ENCODE measurements at regions not wholly inside any gene's neighbourhood (a gene's known extent, or its start where the extent isn't known, plus 50 kb on each side); places are given as distances from the start of the nearest gene placed in this dataset.

DNA sequence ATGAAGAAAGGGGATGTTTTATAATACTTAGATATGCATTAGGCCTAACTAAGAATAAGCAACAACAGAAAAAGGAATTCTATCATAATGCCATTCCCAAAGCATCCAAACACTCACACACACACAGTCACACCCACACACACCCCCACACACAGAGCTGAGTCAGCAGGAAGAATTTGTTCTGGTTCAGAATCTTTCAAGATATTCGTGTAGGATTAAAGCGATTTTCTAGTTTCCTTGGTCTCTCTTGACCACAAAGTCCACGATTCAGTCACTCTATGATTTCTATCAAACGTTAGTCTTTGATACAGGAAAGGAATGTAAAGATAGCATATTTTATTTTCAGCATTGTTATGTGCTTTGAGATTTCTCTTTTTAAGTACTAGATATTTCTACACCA lies 382.6 kb upstream of the DCN start:
- no peaks in the 10 kb centered on the region for H3K27me3 Mint-ChIP-seq (ENCODE audit: insufficient read depth, unreplicated experiment)
- intact Hi-C loops (cut with micrococcal nuclease): no loop called here
- peak; percentile 5 for DNase-seq (ENCODE audit: unreplicated experiment)
- H3K27ac Mint-ChIP-seq (ENCODE audit: low read depth, unreplicated experiment): peak overlapping the region; percentile 50
- TF ChIP-seq, protein P1, sequence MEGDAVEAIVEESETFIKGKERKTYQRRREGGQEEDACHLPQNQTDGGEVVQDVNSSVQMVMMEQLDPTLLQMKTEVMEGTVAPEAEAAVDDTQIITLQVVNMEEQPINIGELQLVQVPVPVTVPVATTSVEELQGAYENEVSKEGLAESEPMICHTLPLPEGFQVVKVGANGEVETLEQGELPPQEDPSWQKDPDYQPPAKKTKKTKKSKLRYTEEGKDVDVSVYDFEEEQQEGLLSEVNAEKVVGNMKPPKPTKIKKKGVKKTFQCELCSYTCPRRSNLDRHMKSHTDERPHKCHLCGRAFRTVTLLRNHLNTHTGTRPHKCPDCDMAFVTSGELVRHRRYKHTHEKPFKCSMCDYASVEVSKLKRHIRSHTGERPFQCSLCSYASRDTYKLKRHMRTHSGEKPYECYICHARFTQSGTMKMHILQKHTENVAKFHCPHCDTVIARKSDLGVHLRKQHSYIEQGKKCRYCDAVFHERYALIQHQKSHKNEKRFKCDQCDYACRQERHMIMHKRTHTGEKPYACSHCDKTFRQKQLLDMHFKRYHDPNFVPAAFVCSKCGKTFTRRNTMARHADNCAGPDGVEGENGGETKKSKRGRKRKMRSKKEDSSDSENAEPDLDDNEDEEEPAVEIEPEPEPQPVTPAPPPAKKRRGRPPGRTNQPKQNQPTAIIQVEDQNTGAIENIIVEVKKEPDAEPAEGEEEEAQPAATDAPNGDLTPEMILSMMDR (IDR thresholded peaks at IDR 0.05; ENCODE audit: unreplicated experiment): no peak
- H3K4me3 Mint-ChIP-seq (ENCODE audit: unreplicated experiment): no peak overlapping the region
- H3K36me3 Mint-ChIP-seq (ENCODE audit: insufficient read depth, unreplicated experiment): no peaks in the 10 kb centered on the region
- no peaks in the 10 kb centered on the region for H3K9me3 Mint-ChIP-seq (ENCODE audit: unreplicated experiment)
- POLR2A ChIA-PET: interaction anchor here (1.2 to 1.8 kb wide), 2 partner anchors 254 to 573 kb away, joined by 4 to 6 read pairs; no protein-coding TSS in a partner anchor
- BruUV-seq (replicated peaks): no TSS peak
- CTCF ChIA-PET: no interaction called here
- peaks cover 11% of the 10 kb centered on the region for H3K4me1 Mint-ChIP-seq (ENCODE audit: insufficient read depth, unreplicated experiment)

DNA sequence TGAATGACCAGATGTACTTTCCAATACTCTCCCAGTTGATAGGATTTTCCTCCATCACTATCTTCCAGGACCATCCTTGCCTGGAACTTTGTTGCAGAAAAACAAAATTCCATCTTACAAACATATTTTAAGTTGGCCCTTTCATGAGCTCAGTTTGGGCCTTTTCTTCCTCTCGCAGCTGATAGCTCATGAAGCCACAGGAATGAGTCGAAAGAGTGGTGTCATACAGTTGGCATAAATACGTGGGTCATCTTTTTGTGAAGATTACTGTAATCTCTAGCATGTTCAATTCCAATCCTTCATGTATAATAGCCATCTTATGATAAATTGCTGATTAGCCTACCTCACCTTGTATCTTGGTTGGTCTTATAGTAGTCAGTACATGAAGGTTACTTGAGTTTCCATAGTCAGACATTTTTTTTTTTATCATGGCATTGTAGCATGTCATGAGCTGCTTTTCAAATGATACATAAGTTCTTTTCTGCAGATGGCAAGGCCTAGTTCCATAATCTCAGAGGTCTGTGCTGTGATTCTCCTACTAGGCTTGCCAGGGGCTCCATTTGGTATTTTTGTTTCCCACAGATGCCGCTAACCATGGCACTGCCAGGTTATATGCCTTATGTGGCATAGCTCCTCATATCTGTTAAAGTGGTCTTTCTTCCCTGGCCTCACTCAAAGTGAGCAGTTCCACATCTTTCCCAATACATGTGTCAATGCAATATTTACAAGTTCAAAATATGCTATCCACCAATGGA lies 380.6 kb upstream of the DCN start:
- POLR2A ChIA-PET: interaction anchor here (0.6 to 1.8 kb wide), 6 partner anchors 13 to 581 kb away, joined by 3 to 8 read pairs (median 4); no protein-coding TSS in a partner anchor
- no peak overlapping the region for H3K4me3 Mint-ChIP-seq (ENCODE audit: unreplicated experiment)
- no peak for DNase-seq (ENCODE audit: unreplicated experiment)
- BruUV-seq (replicated peaks): no TSS peak
- no peaks in the 10 kb centered on the region for H3K36me3 Mint-ChIP-seq (ENCODE audit: insufficient read depth, unreplicated experiment)
- H3K27ac Mint-ChIP-seq (ENCODE audit: low read depth, unreplicated experiment): no peak overlapping the region
- TF ChIP-seq, protein P1 (IDR thresholded peaks at IDR 0.05; ENCODE audit: unreplicated experiment): no peak
- CTCF ChIA-PET: interaction anchor here (0.7 to 1.3 kb wide), 3 partner anchors 12 to 228 kb away, joined by 5 read pairs; no protein-coding TSS in a partner anchor
- no peaks in the 10 kb centered on the region for H3K27me3 Mint-ChIP-seq (ENCODE audit: insufficient read depth, unreplicated experiment)
- peaks cover 11% of the 10 kb centered on the region for H3K4me1 Mint-ChIP-seq (ENCODE audit: insufficient read depth, unreplicated experiment)
- peaks cover 16% of the 10 kb centered on the region for H3K9me3 Mint-ChIP-seq (ENCODE audit: unreplicated experiment)
- intact Hi-C loops (cut with micrococcal nuclease): no loop called here

DNA sequence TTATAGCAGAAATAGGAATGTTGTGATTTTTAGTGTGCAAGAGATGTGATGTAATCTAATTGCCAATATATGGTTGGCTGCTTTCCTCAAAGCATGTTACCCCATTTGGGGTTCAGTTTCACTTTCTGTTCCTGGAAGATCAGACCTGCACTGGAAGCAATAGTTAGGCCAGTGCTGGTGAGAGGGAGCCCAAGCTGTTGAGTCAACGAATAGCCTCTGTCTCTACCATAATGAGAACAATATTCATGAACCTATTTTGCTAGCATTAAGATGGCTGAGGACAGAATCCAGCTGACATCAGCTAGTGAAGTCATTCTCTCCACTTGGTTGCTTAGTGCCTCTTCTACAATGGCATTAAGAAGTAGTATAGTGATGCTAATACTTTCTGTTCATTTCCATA lies 379.9 kb upstream of the DCN start:
- TF ChIP-seq, protein P1 (IDR thresholded peaks at IDR 0.05; ENCODE audit: unreplicated experiment): no peak
- CTCF ChIA-PET: interaction anchor here (0.7 kb wide), 1 partner anchor 229 kb away, joined by 5 read pairs; no protein-coding TSS in a partner anchor
- no peaks in the 10 kb centered on the region for H3K36me3 Mint-ChIP-seq (ENCODE audit: insufficient read depth, unreplicated experiment)
- intact Hi-C loops (cut with micrococcal nuclease): no loop called here
- DNase-seq (ENCODE audit: unreplicated experiment): peak; percentile 16
- POLR2A ChIA-PET: interaction anchor here (0.6 to 1.6 kb wide), 6 partner anchors 19 to 582 kb away, joined by 3 to 5 read pairs (median 3); no protein-coding TSS in a partner anchor
- peaks cover 16% of the 10 kb centered on the region for H3K9me3 Mint-ChIP-seq (ENCODE audit: unreplicated experiment)
- H3K4me1 Mint-ChIP-seq (ENCODE audit: insufficient read depth, unreplicated experiment): peaks cover 11% of the 10 kb centered on the region
- H3K27ac Mint-ChIP-seq (ENCODE audit: low read depth, unreplicated experiment): no peak overlapping the region
- no TSS peak for BruUV-seq (replicated peaks)
- no peak overlapping the region for H3K4me3 Mint-ChIP-seq (ENCODE audit: unreplicated experiment)
- H3K27me3 Mint-ChIP-seq (ENCODE audit: insufficient read depth, unreplicated experiment): no peaks in the 10 kb centered on the region

DNA sequence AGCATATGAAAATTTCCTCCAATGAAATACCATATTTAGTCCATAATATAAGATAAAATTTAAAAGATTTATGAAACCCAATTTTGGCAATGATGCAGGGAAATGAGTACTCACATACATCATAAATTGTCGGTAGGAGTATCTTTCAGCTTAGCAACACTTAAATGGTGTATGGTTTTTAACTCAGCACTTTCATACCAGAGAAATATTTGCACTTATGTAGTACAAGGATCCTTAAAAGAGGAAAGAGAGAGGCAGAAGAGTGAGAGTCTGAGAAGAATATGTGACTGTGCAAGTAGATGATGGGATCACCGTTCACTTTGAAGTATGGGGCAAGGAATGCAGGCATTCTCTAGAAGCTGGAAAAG lies 379.3 kb upstream of the DCN start:
- no peak overlapping the region for H3K4me3 Mint-ChIP-seq (ENCODE audit: unreplicated experiment)

More for the DNA sequence above, 379.3 kb upstream of the DCN start:
- no peak for DNase-seq (ENCODE audit: unreplicated experiment)
- H3K27me3 Mint-ChIP-seq (ENCODE audit: insufficient read depth, unreplicated experiment): no peaks in the 10 kb centered on the region
- H3K4me1 Mint-ChIP-seq (ENCODE audit: insufficient read depth, unreplicated experiment): peaks cover 11% of the 10 kb centered on the region
- no peaks in the 10 kb centered on the region for H3K36me3 Mint-ChIP-seq (ENCODE audit: insufficient read depth, unreplicated experiment)
- ChIA-PET POLR2A (interaction anchor here (0.6 to 1.6 kb wide), 5 partner anchors 20 to 213 kb away, joined by 3 to 5 read pairs (median 3); no protein-coding TSS in a partner anchor), CTCF (no interaction called here)
- peaks cover 16% of the 10 kb centered on the region for H3K9me3 Mint-ChIP-seq (ENCODE audit: unreplicated experiment)
- TF ChIP-seq, protein P1 (IDR thresholded peaks at IDR 0.05; ENCODE audit: unreplicated experiment): no peak
- no peak overlapping the region for H3K27ac Mint-ChIP-seq (ENCODE audit: low read depth, unreplicated experiment)
- no TSS peak for BruUV-seq (replicated peaks)
- intact Hi-C loops (cut with micrococcal nuclease): no loop called here

Measured in MCF 10A (cell line).